H9 (cell line): ENCODE measurements at regions not wholly inside any gene's neighbourhood (a gene's known extent, or its start where the extent isn't known, plus 50 kb on each side); places are given as distances from the start of the nearest gene placed in this dataset.

Source experiments
- DNase-seq: peaks from one replicate; pipeline ENCODE4 v3.0.0-alpha.2; 2017
- H2AFZ ChIP-seq: one replicate; pipeline ENCODE4 v1.6.1; 2013; ENCODE audit warnings: mild to moderate bottlenecking, low read length, control low read depth, moderate library complexity
- H2AK5ac ChIP-seq: 2 replicates; pipeline ENCODE4 v1.6.1; 2013; ENCODE audit warnings: low read length, control low read depth, mixed read lengths; ENCODE audit not compliant: insufficient read length
- H2BK120ac ChIP-seq: one replicate; pipeline ENCODE4 v1.6.1; 2013; ENCODE audit warnings: low read depth, mild to moderate bottlenecking, low read length, control low read depth, inconsistent platforms; ENCODE audit not compliant: poor library complexity, severe bottlenecking
- H2BK12ac ChIP-seq: 2 replicates; pipeline ENCODE4 v1.6.1; 2013; ENCODE audit warnings: low read length, control low read depth, mixed read lengths, low read depth; ENCODE audit not compliant: insufficient read length
- H2BK15ac ChIP-seq: 2 replicates; pipeline ENCODE4 v1.6.1; 2013; ENCODE audit warnings: low read depth, low read length, control low read depth
- H2BK20ac ChIP-seq: one replicate; pipeline ENCODE4 v1.6.1; 2013; ENCODE audit warnings: low read depth, mild to moderate bottlenecking, low read length, control low read depth, inconsistent platforms; ENCODE audit not compliant: poor library complexity, severe bottlenecking
- H2BK5ac ChIP-seq: 2 replicates; pipeline ENCODE4 v1.6.1; 2013; ENCODE audit warnings: low read length, control low read depth, mixed read lengths; ENCODE audit not compliant: insufficient read length
- H3K14ac ChIP-seq: 2 replicates; pipeline ENCODE4 v1.6.1; 2013; ENCODE audit warnings: low read length, control low read depth; ENCODE audit not compliant: insufficient read depth
- H3K18ac ChIP-seq: 2 replicates; pipeline ENCODE4 v1.6.1; 2013; ENCODE audit warnings: low read depth, mild to moderate bottlenecking, mixed read lengths, low read length, control low read depth; ENCODE audit not compliant: insufficient read length
- H3K23ac ChIP-seq: 2 replicates; pipeline ENCODE4 v1.6.1; 2013; ENCODE audit warnings: low read length, control low read depth, mixed read lengths, low read depth; ENCODE audit not compliant: insufficient read length
- H3K23me2 ChIP-seq: 2 replicates; pipeline ENCODE4 v1.6.1; 2013; ENCODE audit warnings: low read depth, mild to moderate bottlenecking, mixed read lengths, low read length, control low read depth; ENCODE audit not compliant: insufficient read length, poor library complexity, severe bottlenecking
- H3K27ac ChIP-seq: 2 replicates; pipeline ENCODE4 v1.5.1; 2013; ENCODE audit warnings: low read length, control low read depth, mixed read lengths, low read depth; ENCODE audit not compliant: insufficient read length
- H3K27me3 ChIP-seq: 2 replicates; pipeline ENCODE4 v1.6.1; 2013; ENCODE audit warnings: low read length, control low read depth, inconsistent platforms; ENCODE audit not compliant: insufficient read depth
- H3K4ac ChIP-seq: 2 replicates; pipeline ENCODE4 v1.6.1; 2013; ENCODE audit warnings: low read depth, mild to moderate bottlenecking, control low read depth, inconsistent platforms, low read length, moderate library complexity
- H3K4me1 ChIP-seq: 2 replicates; pipeline ENCODE4 v1.6.1; 2013; ENCODE audit warnings: low read length, control low read depth, inconsistent platforms; ENCODE audit not compliant: insufficient read depth
- H3K4me2 ChIP-seq: 2 replicates; pipeline ENCODE4 v1.6.1; 2013; ENCODE audit warnings: low read length, control low read depth, mixed read lengths; ENCODE audit not compliant: insufficient read length, insufficient read depth
- H3K56ac ChIP-seq: 2 replicates; pipeline ENCODE4 v1.6.1; 2013; ENCODE audit warnings: low read depth, mild to moderate bottlenecking, mixed read lengths, low read length, control low read depth; ENCODE audit not compliant: insufficient read length
- H3K79me1 ChIP-seq: 2 replicates; pipeline ENCODE4 v1.6.1; 2013; ENCODE audit warnings: low read depth, mild to moderate bottlenecking, moderate library complexity, low read length, control low read depth, inconsistent platforms; ENCODE audit not compliant: insufficient read depth, poor library complexity, severe bottlenecking
- H3K79me2 ChIP-seq: 2 replicates; pipeline ENCODE4 v1.6.1; 2013; ENCODE audit warnings: low read length, control low read depth, inconsistent platforms; ENCODE audit not compliant: insufficient read depth
- H3K9ac ChIP-seq: 2 replicates; pipeline ENCODE4 v1.6.1; 2013; ENCODE audit warnings: low read length, control low read depth, mixed read lengths; ENCODE audit not compliant: insufficient read length; ENCODE audit errors: extremely low read depth
- H3K9me3 ChIP-seq: one replicate; pipeline ENCODE4 v1.6.1; 2013; ENCODE audit warnings: low read depth, low read length, inconsistent platforms; ENCODE audit not compliant: control insufficient read depth
- H3T11ph ChIP-seq: one replicate; pipeline ENCODE4 v1.6.1; 2013; ENCODE audit warnings: mild to moderate bottlenecking, low read length, control low read depth, inconsistent platforms
- H4K20me1 ChIP-seq: one replicate; pipeline ENCODE4 v1.6.1; 2013; ENCODE audit not compliant: control insufficient read depth, insufficient read length, insufficient read depth
- H4K5ac ChIP-seq: 2 replicates; pipeline ENCODE4 v1.6.1; 2013; ENCODE audit warnings: low read depth, mild to moderate bottlenecking, mixed read lengths, low read length, control low read depth; ENCODE audit not compliant: insufficient read length
- H4K8ac ChIP-seq: replicated peaks from 2 replicates; pipeline ENCODE4 v1.6.1; 2013; ENCODE audit warnings: low read length, control low read depth, mixed read lengths, low read depth; ENCODE audit not compliant: insufficient read length
- H4K91ac ChIP-seq: 2 replicates; pipeline ENCODE4 v1.6.1; 2013; ENCODE audit warnings: low read depth, mild to moderate bottlenecking, moderate library complexity, mixed read lengths, low read length, control low read depth; ENCODE audit not compliant: insufficient read length
- H3K27ac Mint-ChIP-seq, 3 experiments: 2 replicates in 2 of 3; 3 replicates in 1 of 3; pipeline ENCODE4 v1.8.0; 2020 to 2021; ENCODE audit warnings: mixed read lengths in 3 of 3, mild to moderate bottlenecking in 1 of 3, moderate library complexity in 1 of 3
- H3K27me3 Mint-ChIP-seq: 2 replicates; pipeline ENCODE4 v1.8.0; 2021; ENCODE audit warnings: low read depth, mild to moderate bottlenecking, moderate library complexity, mixed read lengths
- H3K36me3 Mint-ChIP-seq, 3 experiments: 2 replicates in 2 of 3; 3 replicates in 1 of 3; pipeline ENCODE4 v1.8.0; 2020 to 2021; ENCODE audit warnings: low read depth in 3 of 3, mixed read lengths in 3 of 3; ENCODE audit not compliant: insufficient read depth in 1 of 3
- H3K4me1 Mint-ChIP-seq, 2 experiments: 2 replicates each; pipeline ENCODE4 v1.8.0; 2020; ENCODE audit warnings: mixed read lengths in 2 of 2
- H3K4me3 Mint-ChIP-seq, 2 experiments: 2 replicates in 1 of 2; 3 replicates in 1 of 2; pipeline ENCODE4 v1.8.0; 2020 to 2021; ENCODE audit warnings: mild to moderate bottlenecking in 2 of 2, mixed read lengths in 2 of 2, moderate library complexity in 1 of 2
- H3K9me3 Mint-ChIP-seq, 2 experiments: 2 replicates in 1 of 2; 3 replicates in 1 of 2; pipeline ENCODE4 v1.8.0; 2020; ENCODE audit warnings: mild to moderate bottlenecking in 2 of 2, mixed read lengths in 2 of 2, moderate library complexity in 1 of 2
- WGBS: extraction: QIAGEN DNeasy Blood & Tissue Kit; methylation state at CpG from one replicate; pipeline ENCODE4 v1.1.7; 2013; ENCODE audit warnings: missing lambda C conversion rate, low lambda C conversion rate, mixed read lengths; ENCODE audit not compliant: insufficient read length; ENCODE audit errors: extremely low coverage; 5-methylcytosine and 5-hydroxymethylcytosine counted together
- TF ChIP-seq, protein P1 (sequence below): fragments of 200-600 bp; sonication (generic); conservative IDR thresholded peaks from 3 replicates; pipeline ENCODE4 v1.8.0; 2021; ENCODE audit warnings: antibody characterized with exemption, mild to moderate bottlenecking

- Mint-ChIP-seq H3K9me3 (no peaks in the 10 kb centered on the region), H3K4me1 (peaks cover 11 to 12% of the 10 kb centered on the region in 2 experiments), H3K27me3 (peaks cover 32% of the 10 kb centered on the region), H3K4me3 (no peak overlapping the region), H3K36me3 (no peaks in the 10 kb centered on the region), H3K27ac (no peak overlapping the region)
- no peak overlapping the region for H2BK5ac ChIP-seq
- H2AFZ ChIP-seq: no peak overlapping the region
- H3K79me2 ChIP-seq: no peaks in the 10 kb centered on the region
- no peak overlapping the region for H3K23ac ChIP-seq
- H3K56ac ChIP-seq: no peak overlapping the region
- no peaks in the 10 kb centered on the region for H4K20me1 ChIP-seq
- no peak overlapping the region for H2BK12ac ChIP-seq
- no peak overlapping the region for H2BK15ac ChIP-seq
- H3K27me3 ChIP-seq: no peaks in the 10 kb centered on the region
- no peak overlapping the region for H3T11ph ChIP-seq
- no peak overlapping the region for H4K5ac ChIP-seq
- H2AK5ac ChIP-seq: no peak overlapping the region
- H3K14ac ChIP-seq: no peak overlapping the region
- H3K79me1 ChIP-seq: no peaks in the 10 kb centered on the region
- no peak overlapping the region for H4K8ac ChIP-seq
- DNase-seq: no peak
- H2BK20ac ChIP-seq: no peak overlapping the region
- WGBS: no CpG with 5 or more reads among the region's 4 CpGs
- no peak overlapping the region for H3K4me2 ChIP-seq
- no peak overlapping the region for H3K18ac ChIP-seq
- H3K23me2 ChIP-seq: no peaks in the 10 kb centered on the region
- no peak overlapping the region for H2BK120ac ChIP-seq
- H3K4ac ChIP-seq: no peak overlapping the region
- no peak overlapping the region for H3K9ac ChIP-seq
- H3K4me1 ChIP-seq: no peaks in the 10 kb centered on the region
- no peaks in the 10 kb centered on the region for H3K9me3 ChIP-seq
- no peak overlapping the region for H4K91ac ChIP-seq
- TF ChIP-seq, protein P1, sequence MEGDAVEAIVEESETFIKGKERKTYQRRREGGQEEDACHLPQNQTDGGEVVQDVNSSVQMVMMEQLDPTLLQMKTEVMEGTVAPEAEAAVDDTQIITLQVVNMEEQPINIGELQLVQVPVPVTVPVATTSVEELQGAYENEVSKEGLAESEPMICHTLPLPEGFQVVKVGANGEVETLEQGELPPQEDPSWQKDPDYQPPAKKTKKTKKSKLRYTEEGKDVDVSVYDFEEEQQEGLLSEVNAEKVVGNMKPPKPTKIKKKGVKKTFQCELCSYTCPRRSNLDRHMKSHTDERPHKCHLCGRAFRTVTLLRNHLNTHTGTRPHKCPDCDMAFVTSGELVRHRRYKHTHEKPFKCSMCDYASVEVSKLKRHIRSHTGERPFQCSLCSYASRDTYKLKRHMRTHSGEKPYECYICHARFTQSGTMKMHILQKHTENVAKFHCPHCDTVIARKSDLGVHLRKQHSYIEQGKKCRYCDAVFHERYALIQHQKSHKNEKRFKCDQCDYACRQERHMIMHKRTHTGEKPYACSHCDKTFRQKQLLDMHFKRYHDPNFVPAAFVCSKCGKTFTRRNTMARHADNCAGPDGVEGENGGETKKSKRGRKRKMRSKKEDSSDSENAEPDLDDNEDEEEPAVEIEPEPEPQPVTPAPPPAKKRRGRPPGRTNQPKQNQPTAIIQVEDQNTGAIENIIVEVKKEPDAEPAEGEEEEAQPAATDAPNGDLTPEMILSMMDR: no peak
- H3K27ac ChIP-seq: no peak overlapping the region
Measured at GRCh38 chr17:33550261-33550660, 257.2 kb upstream of the ASIC2 start.
